SHP77 treated with DMSO at 0.1 percent for 48 hours (cell line): ENCODE measurements at regions not wholly inside any gene's neighbourhood (a gene's known extent, or its start where the extent isn't known, plus 50 kb on each side); places are given as distances from the start of the nearest gene placed in this dataset.

ENCODE experiments used
- DNase-seq: peaks from one replicate; lab custom pipeline; 2025; lab: John Stamatoyannopoulos, UW

- DNase-seq, result no peak
These were observed 80.3 kb upstream of the CYYR1 start for GRCh38 chr21:26653430-26653829.

- DNase-seq, result no peak
These were observed 79.8 kb upstream of the CYYR1 start for GRCh38 chr21:26652854-26653253.

GRCh38 chr21:26641062-26641461 is 68.0 kb upstream of the CYYR1 start:
- DNase-seq, result no peak

GRCh38 chr21:26637201-26637745 is 64.2 kb upstream of the CYYR1 start:
- DNase-seq, result no peak

- no peak for DNase-seq
These were observed 62.6 kb upstream of the CYYR1 start for GRCh38 chr21:26635681-26636080.

GRCh38 chr21:26632691-26633090 is 59.6 kb upstream of the CYYR1 start:
- no peak for DNase-seq

- DNase-seq, result no peak
These were observed 53.1 kb upstream of the CYYR1 start for GRCh38 chr21:26626187-26626586.

- no peak for DNase-seq
These were observed 52.0 kb upstream of the CYYR1 start for GRCh38 chr21:26624983-26625519.
